HepG2 (cell line): ENCODE measurements at regions not wholly inside any gene's neighbourhood (a gene's known extent, or its start where the extent isn't known, plus 50 kb on each side); places are given as distances from the start of the nearest gene placed in this dataset.

ENCODE experiments used
- ATAC-seq: fragments of 200-7000 bp; cut with Tn5 transposase; 3 replicates; pipeline ENCODE4 v1.9.1; 2020; ENCODE audit warnings: mild to moderate bottlenecking, moderate library complexity
- BruUV-seq: library from RNA; stranded (reverse); fragments of 400-500 nt; replicated peaks from 2 replicates; lab custom pipeline; 2021; lab: Mats Ljungman, UMichigan
- CTCF ChIA-PET: fragments of 300-600 bp; formaldehyde crosslinking; extraction: SDS; loops from one replicate; lab custom pipeline; 2021; ENCODE audit warnings: low total read pairs, inconsistent platforms, low intra/inter-chr PET ratio; lab: Yijun Ruan, JAX
- POLR2A ChIA-PET: fragments of 350-600 bp; sonication (Branson Sonifier 250); formaldehyde crosslinking; loops from one replicate; lab custom pipeline; 2020; ENCODE audit warnings: antibody characterized with exemption, inconsistent platforms; lab: Yijun Ruan, JAX
- DNase-seq: peaks from one replicate; pipeline ENCODE4 v3.0.0-alpha.2; 2015; ENCODE audit warnings: low spot score
- FAIRE-seq: peaks from 3 replicates; lab custom pipeline; 2011; peaks lifted over from hg19 to GRCh38; lab: Jason Lieb, UNC
- H2AFZ ChIP-seq: one replicate; pipeline ENCODE4 v1.6.1; 2011; ENCODE audit warnings: low read length, inconsistent platforms
- H3K27ac ChIP-seq: fragments of 300-600 bp; 3 replicates; pipeline ENCODE4 v1.8.0; 2011; ENCODE audit warnings: mixed run types, mild to moderate bottlenecking, mixed read lengths, low read length, inconsistent platforms; ENCODE audit not compliant: insufficient read depth; ENCODE audit errors: extremely low read length
- H3K27me3 ChIP-seq, 2 experiments: fragments of 200-600 bp in 1 of 2; 2 replicates in 1 of 2; 3 replicates in 1 of 2; pipeline versions ENCODE4 v1.6.0 to v1.8.0; 2011; ENCODE audit warnings: low read length in 2 of 2, mild to moderate bottlenecking in 2 of 2, moderate library complexity in 2 of 2, inconsistent platforms in 1 of 2; ENCODE audit not compliant: insufficient read depth in 2 of 2, control insufficient read depth in 1 of 2
- H3K36me3 ChIP-seq, 2 experiments: fragments of 200-600 bp in 1 of 2; replicated peaks in 1 of 2; 2 replicates in 1 of 2; 3 replicates in 1 of 2; pipeline versions ENCODE4 v1.5.1 to v1.8.0; 2011; ENCODE audit warnings: low read length in 2 of 2, inconsistent platforms in 1 of 2; ENCODE audit not compliant: insufficient read depth in 2 of 2, control insufficient read depth in 1 of 2
- H3K4me1 ChIP-seq: 2 replicates; pipeline ENCODE4 v1.5.1; 2012; ENCODE audit warnings: low read length, inconsistent platforms; ENCODE audit not compliant: insufficient read depth
- H3K4me2 ChIP-seq: 2 replicates; pipeline ENCODE4 v1.6.0; 2011; ENCODE audit warnings: low read depth, low read length, inconsistent platforms
- H3K4me3 ChIP-seq, 3 experiments: fragments of 200-600 bp in 1 of 3; sonication (generic), shearing (Covaris generic) in 1 of 3; replicated peaks in 1 of 3; 2 replicates each; pipeline ENCODE4 v1.5.1; 2011 to 2016; ENCODE audit warnings: low read length in 3 of 3, inconsistent platforms in 2 of 3, low read depth in 2 of 3, mild to moderate bottlenecking in 2 of 3, control low read depth in 1 of 3, mixed read lengths in 1 of 3; ENCODE audit not compliant: insufficient read depth in 1 of 3
- H3K79me2 ChIP-seq: one replicate; pipeline ENCODE4 v1.6.1; 2011; ENCODE audit warnings: low read length, inconsistent platforms; ENCODE audit not compliant: insufficient read depth
- H3K9ac ChIP-seq: 2 replicates; pipeline ENCODE4 v1.6.0; 2011; ENCODE audit warnings: mild to moderate bottlenecking, low read depth, low read length, inconsistent platforms; ENCODE audit not compliant: insufficient read depth
- H3K9me3 ChIP-seq: 2 replicates; pipeline ENCODE4 v1.5.1; 2012; ENCODE audit warnings: mild to moderate bottlenecking, low read length
- H4K20me1 ChIP-seq: 2 replicates; pipeline ENCODE4 v1.6.0; 2011; ENCODE audit warnings: inconsistent platforms, mild to moderate bottlenecking, low read length, moderate library complexity; ENCODE audit not compliant: insufficient read depth
- ATF4 ChIP-seq, 2 experiments: fragments of 450-650 bp in 1 of 2; sonication (generic) in 1 of 2; formaldehyde crosslinking; IDR thresholded peaks; 2 replicates each; pipeline versions ENCODE4 v1.5.0 to v1.8.0; 2020 to 2022; ENCODE audit warnings: mild to moderate bottlenecking in 1 of 2, missing genetic modification reagents in 1 of 2
- PRDM15 ChIP-seq: sonication (generic); formaldehyde crosslinking; IDR thresholded peaks from 2 replicates; pipeline ENCODE4 v1.4.0; 2020; ENCODE audit warnings: missing genetic modification reagents
- PRDM4 ChIP-seq: sonication (generic); formaldehyde crosslinking; IDR thresholded peaks from 2 replicates; pipeline ENCODE4 v1.9.0; 2021; ENCODE audit warnings: missing genetic modification reagents, borderline replicate concordance
- TFDP1 ChIP-seq: IDR thresholded peaks from 2 replicates; pipeline ENCODE4 v1.6.1; 2016; ENCODE audit warnings: missing compliant biosample characterization, missing genetic modification reagents, borderline replicate concordance
- ZFAT ChIP-seq: sonication (generic); formaldehyde crosslinking; conservative IDR thresholded peaks from 2 replicates; pipeline ENCODE4 v1.8.1; 2023; ENCODE audit warnings: missing genetic modification reagents, inconsistent platforms
- ZNF207 ChIP-seq: fragments of 450-650 bp; IDR thresholded peaks from 2 replicates; pipeline ENCODE4 v1.6.1; 2016; ENCODE audit warnings: antibody characterized with exemption, borderline replicate concordance
- ZNF484 ChIP-seq: sonication (generic); formaldehyde crosslinking; IDR thresholded peaks from 2 replicates; pipeline ENCODE4 v1.5.1; 2020; ENCODE audit warnings: mild to moderate bottlenecking, low read depth, missing genetic modification reagents, borderline replicate concordance
- ZNF546 ChIP-seq: sonication (generic); formaldehyde crosslinking; conservative IDR thresholded peaks from 2 replicates; pipeline ENCODE4 v1.8.1; 2023; ENCODE audit warnings: mild to moderate bottlenecking, missing genetic modification reagents
- ZNF646 ChIP-seq: sonication (generic); formaldehyde crosslinking; IDR thresholded peaks from 2 replicates; pipeline ENCODE4 v1.9.0; 2021; ENCODE audit warnings: mild to moderate bottlenecking, missing genetic modification reagents
- WGBS: methylation state at CpG from one replicate; pipeline ENCODE4 v1.1.6; 2017; ENCODE audit warnings: low lambda C conversion rate; 5-methylcytosine and 5-hydroxymethylcytosine counted together
- in situ Hi-C: cut with HindIII; loops from 2 replicates; pipeline ENCODE4 v1.10.0; 2017; ENCODE audit warnings: low pct_unique_long_range_greater_than_20kb; ENCODE audit not compliant: extremely low pct_ligation_motif_present
- intact Hi-C: fragments of 100-400 bp; cut with micrococcal nuclease; formaldehyde crosslinking; loops from one replicate; pipeline ENCODE4 v1.10.0; 2022; ENCODE audit not compliant: unreplicated experiment

GRCh38 chr6:20025681-20026080 is 186.6 kb downstream of the MBOAT1 start:
- Histone ChIP-seq H3K27me3 (peaks cover 0 to 6% of the 10 kb centered on the region in 2 experiments; a peak in 2 of 5 replicates), H3K79me2 (no peaks in the 10 kb centered on the region), H4K20me1 (no peaks in the 10 kb centered on the region), H3K9ac (no peak overlapping the region), H3K9me3 (no peaks in the 10 kb centered on the region), H3K4me2 (no peak overlapping the region), H3K4me1 (no peaks in the 10 kb centered on the region), H3K36me3 (no peaks in the 10 kb centered on the region), H3K27ac (no peak overlapping the region), H2AFZ (no peak overlapping the region), H3K4me3 (no peak overlapping the region)
- BruUV-seq = no TSS peak
- DNase-seq = no peak
- intact Hi-C loops = no loop called here
- no peak for ATAC-seq
- in situ Hi-C loops = no loop called here
- POLR2A ChIA-PET = no interaction called here
- 12% methylated on average over 2 of the region's 2 CpGs for whole genome bisulfite sequencing
- CTCF ChIA-PET = no interaction called here
- FAIRE-seq = no peak
- TF ChIP-seq ATF4 (CRISPR knock-in tag; IDR thresholded peaks at IDR 0.05) = no peak
- no peak for TF ChIP-seq ZNF484 (CRISPR knock-in tag)
- no peak for TF ChIP-seq PRDM15 (CRISPR knock-in tag)
- TF ChIP-seq TFDP1 (CRISPR knock-in tag) = no peak
- no peak for TF ChIP-seq ZFAT (CRISPR knock-in tag)
- no peak for TF ChIP-seq ZNF546 (CRISPR knock-in tag)
- no peak for TF ChIP-seq ZNF207
- TF ChIP-seq PRDM4 (CRISPR knock-in tag) = no peak
- no peak for TF ChIP-seq ZNF646
